Upper lobe of left lung (tissue), 6 donors: ENCODE measurements at regions not wholly inside any gene's neighbourhood (a gene's known extent, or its start where the extent isn't known, plus 50 kb on each side); places are given as distances from the start of the nearest gene placed in this dataset.

Experiments
- ATAC-seq, 2 donors: fragments of 200-7000 bp; cut with Tn5 transposase; one replicate each; pipeline ENCODE4 v1.9.1; 2022; ENCODE audit warnings: mild to moderate bottlenecking in 2 of 2, moderate library complexity in 2 of 2; ENCODE audit not compliant: low FRiP score in 2 of 2
- DNase-seq, 2 donors: peaks; one replicate each; pipeline ENCODE4 v3.0.0-alpha.2; 2019 to 2020
- H3K27ac ChIP-seq, 4 donors: fragments of 200-600 bp; sonication (generic); one replicate each; pipeline ENCODE4 v1.5.1; 2016 to 2019
- H3K27me3 ChIP-seq, 4 donors: fragments of 200-600 bp; sonication (generic); one replicate each; pipeline ENCODE4 v1.5.1; 2017 to 2019
- H3K36me3 ChIP-seq, 4 donors: fragments of 200-600 bp; sonication (generic); one replicate each; pipeline ENCODE4 v1.5.1; 2016 to 2019
- H3K4me1 ChIP-seq, 4 donors: fragments of 200-600 bp; sonication (generic); one replicate each; pipeline ENCODE4 v1.5.1; 2018 to 2019
- H3K4me3 ChIP-seq, 4 donors: fragments of 200-600 bp; sonication (generic); one replicate each; pipeline ENCODE4 v1.5.1; 2017 to 2019; ENCODE audit warnings: mild to moderate bottlenecking in 2 of 4, moderate library complexity in 1 of 4
- H3K9me3 ChIP-seq, 4 donors: fragments of 200-600 bp; sonication (generic); one replicate each; pipeline ENCODE4 v1.5.1; 2018 to 2019
- CTCF ChIP-seq, 6 experiments: fragments of 450-650 bp in 4 of 6; fragments of 200-600 bp in 2 of 6; sonication (generic) in 2 of 6; IDR thresholded peaks; one replicate each; pipeline ENCODE4 v1.5.1; 2016 to 2019; ENCODE audit warnings: antibody characterized with exemption in 6 of 6
- EP300 ChIP-seq, 4 donors: sonication (generic); formaldehyde crosslinking; IDR thresholded peaks; one replicate each; pipeline ENCODE4 v1.5.1; 2017; ENCODE audit warnings: antibody characterized with exemption in 4 of 4, control low read depth in 2 of 4
- POLR2A ChIP-seq, 4 donors: fragments of 450-650 bp; IDR thresholded peaks; one replicate each; pipeline ENCODE4 v1.5.1; 2016 to 2017; ENCODE audit warnings: antibody characterized with exemption in 4 of 4, mild to moderate bottlenecking in 2 of 4
- POLR2AphosphoS5 ChIP-seq, 2 donors: sonication (generic); formaldehyde crosslinking; IDR thresholded peaks; one replicate each; pipeline ENCODE4 v1.5.1; 2017; ENCODE audit warnings: antibody characterized with exemption in 2 of 2
- WGBS, 2 donors: methylation state at CpG; one replicate each; pipeline ENCODE4 v1.1.5; 2017 to 2018; 5-methylcytosine and 5-hydroxymethylcytosine counted together
- donor health status: DM: no; HTN: no; CAD: no; lungs with moderate emphysema.
- donor health status: DM: no; HTN: yes; CAD: no; lungs with severe emphysema.

GRCh38 chr5:67431191-67431590 lies 234.6 kb upstream of the CD180 start:
- H3K27me3 ChIP-seq: no peaks in the 10 kb centered on the region
- TF ChIP-seq EP300 (IDR thresholded peaks at IDR 0.05) (no peak), CTCF (IDR thresholded peaks at IDR 0.05) (no peak), POLR2AphosphoS5 (IDR thresholded peaks at IDR 0.05) (no peak), POLR2A (IDR thresholded peaks at IDR 0.05) (no peak)
- H3K36me3 ChIP-seq: no peaks in the 10 kb centered on the region
- WGBS, 2 donors: 85 to 87% methylated on average over 4 of the region's 4 CpGs
- H3K27ac ChIP-seq: no peak overlapping the region
- no peak overlapping the region for H3K4me3 ChIP-seq
- ATAC-seq (no peak), DNase-seq (no peak)
- H3K9me3 ChIP-seq: no peaks in the 10 kb centered on the region
- no peaks in the 10 kb centered on the region for H3K4me1 ChIP-seq

GRCh38 chr5:67427850-67428298 lies 231.3 kb upstream of the CD180 start:
- DNase-seq (no peak), ATAC-seq (no peak)
- H3K36me3 ChIP-seq: no peaks in the 10 kb centered on the region
- no peaks in the 10 kb centered on the region for H3K4me1 ChIP-seq
- H3K27me3 ChIP-seq: no peaks in the 10 kb centered on the region
- TF ChIP-seq EP300 (IDR thresholded peaks at IDR 0.05): no peak
- TF ChIP-seq POLR2A (IDR thresholded peaks at IDR 0.05): no peak
- no peak for TF ChIP-seq CTCF (IDR thresholded peaks at IDR 0.05)
- no peak for TF ChIP-seq POLR2AphosphoS5 (IDR thresholded peaks at IDR 0.05)
- no peak overlapping the region for H3K4me3 ChIP-seq
- no peaks in the 10 kb centered on the region for H3K9me3 ChIP-seq
- 91 to 96% methylated on average over 4 of the region's 4 CpGs for WGBS, 2 donors
- no peak overlapping the region for H3K27ac ChIP-seq

GRCh38 chr5:67426961-67427849 lies 230.6 kb upstream of the CD180 start:
- DNase-seq (no peak), ATAC-seq (no peak)
- Histone ChIP-seq H3K27me3 (no peaks in the 10 kb centered on the region), H3K4me3 (no peak overlapping the region), H3K27ac (no peak overlapping the region), H3K9me3 (no peaks in the 10 kb centered on the region), H3K4me1 (no peaks in the 10 kb centered on the region), H3K36me3 (no peaks in the 10 kb centered on the region)
- TF ChIP-seq POLR2A (IDR thresholded peaks at IDR 0.05): no peak
- no peak for TF ChIP-seq EP300 (IDR thresholded peaks at IDR 0.05)
- TF ChIP-seq CTCF (IDR thresholded peaks at IDR 0.05): no peak
- TF ChIP-seq POLR2AphosphoS5 (IDR thresholded peaks at IDR 0.05): no peak
- WGBS, 2 donors: 88 to 89% methylated on average over 2 of the region's 2 CpGs

- Histone ChIP-seq H3K27ac (no peak overlapping the region), H3K4me3 (no peak overlapping the region), H3K4me1 (no peaks in the 10 kb centered on the region), H3K36me3 (no peaks in the 10 kb centered on the region), H3K27me3 (no peaks in the 10 kb centered on the region), H3K9me3 (no peaks in the 10 kb centered on the region)
- ATAC-seq (no peak), DNase-seq (no peak)
- WGBS, 2 donors: 97 to 100% methylated on average over 1 of the region's 1 CpG
- TF ChIP-seq CTCF (IDR thresholded peaks at IDR 0.05) (no peak), POLR2A (IDR thresholded peaks at IDR 0.05) (no peak), POLR2AphosphoS5 (IDR thresholded peaks at IDR 0.05) (no peak), EP300 (IDR thresholded peaks at IDR 0.05) (no peak)
These were observed 228.9 kb upstream of the CD180 start for GRCh38 chr5:67425514-67425913.

- H3K27me3 ChIP-seq: no peaks in the 10 kb centered on the region
- TF ChIP-seq CTCF (IDR thresholded peaks at IDR 0.05): no peak
- no peak for TF ChIP-seq POLR2A (IDR thresholded peaks at IDR 0.05)
- no peak for TF ChIP-seq POLR2AphosphoS5 (IDR thresholded peaks at IDR 0.05)
- no peak for TF ChIP-seq EP300 (IDR thresholded peaks at IDR 0.05)
- WGBS, 2 donors: 72 to 83% methylated on average over 2 of the region's 2 CpGs
- no peak overlapping the region for H3K4me3 ChIP-seq
- H3K27ac ChIP-seq: no peak overlapping the region
- no peak for DNase-seq
- H3K36me3 ChIP-seq: no peaks in the 10 kb centered on the region
- ATAC-seq: no peak
- H3K9me3 ChIP-seq: no peaks in the 10 kb centered on the region
- no peaks in the 10 kb centered on the region for H3K4me1 ChIP-seq
These were observed 221.2 kb upstream of the CD180 start for GRCh38 chr5:67417839-67418238.
